Tibial nerve (tissue), 4 donors: ENCODE measurements at regions not wholly inside any gene's neighbourhood (a gene's known extent, or its start where the extent isn't known, plus 50 kb on each side); places are given as distances from the start of the nearest gene placed in this dataset.
A peak's percentile ranks its signal among the peaks of the same experiment; 100 is the strongest.

Source experiments
- DNase-seq, 2 donors: peaks; one replicate each; pipeline ENCODE4 v3.0.0-alpha.2; 2019; ENCODE audit warnings: low spot score in 2 of 2
- H3K27ac ChIP-seq, 4 donors: fragments of 200-600 bp; sonication (generic) in 3 of 4; one replicate each; pipeline ENCODE4 v1.5.1; 2017 to 2019; ENCODE audit warnings: mild to moderate bottlenecking in 1 of 4
- H3K27me3 ChIP-seq, 2 donors: fragments of 200-600 bp; sonication (generic) in 1 of 2; one replicate each; pipeline versions ENCODE4 v1.5.1 to v1.6.0; 2017 to 2019
- H3K36me3 ChIP-seq, 3 donors: fragments of 200-600 bp; sonication (generic); one replicate each; pipeline ENCODE4 v1.5.1; 2018 to 2019
- H3K4me1 ChIP-seq, 4 donors: fragments of 200-600 bp; sonication (generic) in 3 of 4; one replicate each; pipeline ENCODE4 v1.5.1; 2017 to 2019
- H3K4me3 ChIP-seq, 4 donors: fragments of 200-600 bp; sonication (generic) in 3 of 4; one replicate each; pipeline ENCODE4 v1.5.1; 2017 to 2019; ENCODE audit warnings: mild to moderate bottlenecking in 1 of 4, moderate library complexity in 1 of 4
- H3K9me3 ChIP-seq, 4 donors: fragments of 200-600 bp; sonication (generic) in 3 of 4; one replicate each; pipeline ENCODE4 v1.5.1; 2017 to 2019
- EP300 ChIP-seq, 2 donors: sonication (generic); formaldehyde crosslinking; IDR thresholded peaks; one replicate each; pipeline ENCODE4 v1.6.1; 2017; ENCODE audit warnings: antibody characterized with exemption in 2 of 2, mild to moderate bottlenecking in 1 of 2
- POLR2A ChIP-seq, 2 donors: fragments of 450-650 bp; IDR thresholded peaks; one replicate each; pipeline ENCODE4 v1.6.1; 2017; ENCODE audit warnings: antibody characterized with exemption in 2 of 2, mild to moderate bottlenecking in 2 of 2, moderate library complexity in 2 of 2
- WGBS, 2 donors: methylation state at CpG; one replicate each; pipeline ENCODE4 v1.1.5; 2018; 5-methylcytosine and 5-hydroxymethylcytosine counted together
- TF ChIP-seq, protein P1 (sequence below), 5 experiments: fragments of 200-600 bp in 3 of 5; fragments of 450-650 bp in 2 of 5; sonication (generic) in 3 of 5; IDR thresholded peaks; one replicate each; pipeline ENCODE4 v1.5.1; 2016 to 2019; ENCODE audit warnings: antibody characterized with exemption in 5 of 5, mild to moderate bottlenecking in 3 of 5, moderate library complexity in 2 of 5

DNA sequence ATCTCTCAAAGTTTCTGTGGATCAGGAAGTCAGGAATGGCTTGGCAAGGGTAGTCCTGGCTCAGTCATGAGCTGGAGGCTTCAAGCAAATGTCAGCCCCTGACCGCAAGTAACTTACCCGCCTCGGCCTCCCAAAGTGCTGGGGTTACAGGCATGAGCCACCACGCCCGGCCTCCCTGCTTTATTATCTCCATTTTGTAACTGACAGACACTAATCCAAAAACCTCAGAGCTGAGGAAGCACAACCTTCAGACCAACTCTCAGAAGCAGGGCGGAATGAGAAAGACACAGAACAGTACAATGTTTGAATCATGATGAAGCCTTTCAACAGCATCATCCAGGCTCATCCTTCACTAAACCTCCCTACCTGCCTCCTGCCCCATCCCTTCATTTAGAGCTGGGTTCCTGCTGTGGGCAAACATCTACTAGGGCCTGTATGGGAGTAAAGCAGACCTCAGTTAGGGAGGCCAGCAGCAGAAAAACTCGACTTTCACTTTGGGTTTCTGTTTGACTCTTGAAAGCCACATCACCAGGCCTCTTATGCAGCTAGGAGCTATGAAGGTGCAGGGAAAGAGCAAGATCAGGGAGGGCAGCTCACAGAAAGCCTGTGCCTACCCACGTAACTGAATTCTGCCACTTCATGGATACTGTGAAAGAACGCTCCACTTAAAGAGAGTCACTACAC, 84.4 kb upstream of the RAB4A start:
- Histone ChIP-seq H3K36me3 (no peaks in the 10 kb centered on the region), H3K27me3 (no peaks in the 10 kb centered on the region), H3K27ac (no peak overlapping the region), H3K4me1 (no peaks in the 10 kb centered on the region), H3K4me3 (no peak overlapping the region), H3K9me3 (no peaks in the 10 kb centered on the region)
- WGBS, 2 donors: 89 to 95% methylated on average over 9 of the region's 9 CpGs
- no peak for TF ChIP-seq EP300 (IDR thresholded peaks at IDR 0.05)
- TF ChIP-seq, protein P1, sequence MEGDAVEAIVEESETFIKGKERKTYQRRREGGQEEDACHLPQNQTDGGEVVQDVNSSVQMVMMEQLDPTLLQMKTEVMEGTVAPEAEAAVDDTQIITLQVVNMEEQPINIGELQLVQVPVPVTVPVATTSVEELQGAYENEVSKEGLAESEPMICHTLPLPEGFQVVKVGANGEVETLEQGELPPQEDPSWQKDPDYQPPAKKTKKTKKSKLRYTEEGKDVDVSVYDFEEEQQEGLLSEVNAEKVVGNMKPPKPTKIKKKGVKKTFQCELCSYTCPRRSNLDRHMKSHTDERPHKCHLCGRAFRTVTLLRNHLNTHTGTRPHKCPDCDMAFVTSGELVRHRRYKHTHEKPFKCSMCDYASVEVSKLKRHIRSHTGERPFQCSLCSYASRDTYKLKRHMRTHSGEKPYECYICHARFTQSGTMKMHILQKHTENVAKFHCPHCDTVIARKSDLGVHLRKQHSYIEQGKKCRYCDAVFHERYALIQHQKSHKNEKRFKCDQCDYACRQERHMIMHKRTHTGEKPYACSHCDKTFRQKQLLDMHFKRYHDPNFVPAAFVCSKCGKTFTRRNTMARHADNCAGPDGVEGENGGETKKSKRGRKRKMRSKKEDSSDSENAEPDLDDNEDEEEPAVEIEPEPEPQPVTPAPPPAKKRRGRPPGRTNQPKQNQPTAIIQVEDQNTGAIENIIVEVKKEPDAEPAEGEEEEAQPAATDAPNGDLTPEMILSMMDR (IDR thresholded peaks at IDR 0.05): no peak
- TF ChIP-seq POLR2A (IDR thresholded peaks at IDR 0.05): no peak
- DNase-seq: no peak

DNA sequence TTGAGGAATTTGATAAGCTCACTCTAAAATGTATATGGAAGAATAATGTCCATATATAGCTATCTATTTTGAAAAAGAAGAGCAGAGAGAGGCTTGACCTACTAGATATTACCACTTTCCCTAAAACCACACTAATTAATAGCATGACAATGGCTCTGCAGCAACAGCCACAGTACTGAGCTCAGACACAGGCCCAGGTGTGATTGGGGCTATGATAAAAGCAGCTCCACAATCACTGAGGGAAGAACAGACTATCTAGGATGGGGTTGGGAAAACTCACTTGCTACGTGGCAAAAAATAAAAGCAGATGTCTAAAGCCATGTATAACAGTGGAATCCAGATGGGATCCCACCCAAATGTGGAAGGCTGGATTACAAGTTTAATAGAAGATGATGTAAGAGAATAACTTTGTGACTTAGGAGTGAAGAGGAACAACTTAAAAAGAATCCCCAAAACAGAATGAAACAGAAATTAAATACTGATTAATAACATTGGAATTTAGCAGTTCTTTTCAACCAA, 80.8 kb upstream of the RAB4A start:
- TF ChIP-seq, protein P1 (IDR thresholded peaks at IDR 0.05): no peak
- TF ChIP-seq EP300 (IDR thresholded peaks at IDR 0.05) (no peak), POLR2A (IDR thresholded peaks at IDR 0.05) (no peak)
- H3K4me3 ChIP-seq: no peak overlapping the region
- H3K27me3 ChIP-seq: no peaks in the 10 kb centered on the region
- no peak for DNase-seq
- H3K36me3 ChIP-seq: no peaks in the 10 kb centered on the region
- 75 to 79% methylated on average over 1 of the region's 1 CpG for WGBS, 2 donors
- H3K27ac ChIP-seq: no peak overlapping the region
- H3K4me1 ChIP-seq: no peaks in the 10 kb centered on the region
- no peaks in the 10 kb centered on the region for H3K9me3 ChIP-seq

DNA sequence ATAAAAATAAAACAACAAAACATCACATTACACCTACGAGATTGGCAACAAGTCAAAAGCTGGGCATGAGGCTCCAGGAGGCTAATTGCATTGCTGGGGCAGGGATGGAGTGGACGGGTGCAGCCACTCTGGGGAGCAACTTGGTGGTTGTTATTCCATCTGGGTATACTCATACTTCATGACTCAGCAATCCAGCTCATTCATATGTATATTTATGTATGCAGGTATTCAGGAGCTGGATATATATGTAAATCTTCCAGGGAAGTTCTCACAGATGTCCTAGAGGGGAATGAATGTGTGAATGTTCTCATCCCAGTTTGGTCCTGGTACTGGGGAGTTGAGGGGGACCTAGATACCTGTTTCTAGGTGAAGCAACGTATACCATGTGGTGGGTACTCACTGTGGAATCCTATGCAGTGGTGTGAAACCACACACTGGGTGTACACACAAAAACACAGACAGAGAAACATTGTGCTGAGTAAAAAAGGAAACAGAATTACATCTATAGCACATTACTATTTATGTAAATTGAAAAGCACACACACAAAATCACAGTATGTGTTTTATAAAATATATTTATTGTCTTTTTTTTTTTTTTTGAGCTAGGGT, 79.7 kb upstream of the RAB4A start:
- no peak for DNase-seq
- H3K27me3 ChIP-seq: no peaks in the 10 kb centered on the region
- H3K4me3 ChIP-seq: no peak overlapping the region
- no peaks in the 10 kb centered on the region for H3K9me3 ChIP-seq
- H3K4me1 ChIP-seq: no peaks in the 10 kb centered on the region
- WGBS, 2 donors: 75 to 85% methylated on average over 3 of the region's 3 CpGs
- no peak overlapping the region for H3K27ac ChIP-seq
- no peaks in the 10 kb centered on the region for H3K36me3 ChIP-seq
- no peak for TF ChIP-seq POLR2A (IDR thresholded peaks at IDR 0.05)
- TF ChIP-seq EP300 (IDR thresholded peaks at IDR 0.05): no peak
- TF ChIP-seq, protein P1 (IDR thresholded peaks at IDR 0.05): no peak

DNA sequence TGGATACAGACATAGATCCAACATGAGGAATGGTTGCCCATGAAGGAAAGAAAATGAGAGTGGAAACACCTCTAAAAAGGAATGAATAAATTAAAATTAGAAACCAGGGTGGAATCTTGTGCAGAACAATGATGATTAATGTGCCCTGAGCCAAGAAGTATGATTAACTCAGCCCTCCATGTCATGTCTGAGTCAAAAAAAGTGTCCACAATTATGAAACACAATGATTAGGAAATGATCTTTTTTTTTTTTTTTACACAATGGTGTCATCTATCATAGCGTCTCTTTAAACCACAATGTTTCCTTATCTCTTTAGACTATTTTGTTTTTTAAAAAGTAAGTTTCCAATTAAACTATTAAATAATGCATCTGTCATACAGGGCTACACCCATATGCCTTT, 78.9 kb upstream of the RAB4A start:
- H3K36me3 ChIP-seq: no peaks in the 10 kb centered on the region
- H3K9me3 ChIP-seq: no peaks in the 10 kb centered on the region
- H3K4me1 ChIP-seq: no peaks in the 10 kb centered on the region
- H3K27ac ChIP-seq: no peak overlapping the region
- WGBS, 2 donors: 52 to 56% methylated on average over 1 of the region's 1 CpG
- TF ChIP-seq EP300 (IDR thresholded peaks at IDR 0.05) (peak in 1 of 2 donors; percentile 18), POLR2A (IDR thresholded peaks at IDR 0.05) (no peak)
- H3K4me3 ChIP-seq: no peak overlapping the region
- H3K27me3 ChIP-seq: no peaks in the 10 kb centered on the region
- DNase-seq: no peak

DNA sequence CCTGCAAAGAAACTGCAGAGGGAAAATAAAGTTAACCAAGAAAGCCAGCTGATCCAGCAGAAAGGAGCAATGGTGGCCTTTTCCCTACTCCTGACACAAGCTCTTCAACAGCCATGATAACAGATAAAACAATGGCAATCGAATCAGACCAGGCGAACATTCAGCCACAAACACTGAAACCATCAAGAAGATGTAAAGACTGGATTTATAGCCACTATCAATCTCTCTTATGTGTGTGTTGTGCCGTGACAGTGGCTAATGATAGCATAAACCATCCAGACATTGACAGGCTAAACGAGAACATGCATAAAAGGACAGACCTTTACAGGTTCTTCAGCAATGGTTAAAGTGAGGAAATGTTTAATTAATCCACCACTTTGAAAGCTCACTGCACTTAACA, 78.1 kb upstream of the RAB4A start:
- Histone ChIP-seq H3K4me1 (no peaks in the 10 kb centered on the region), H3K4me3 (no peak overlapping the region), H3K27me3 (no peaks in the 10 kb centered on the region), H3K36me3 (no peaks in the 10 kb centered on the region), H3K27ac (no peak overlapping the region), H3K9me3 (no peaks in the 10 kb centered on the region)
- DNase-seq: no peak
- TF ChIP-seq EP300 (IDR thresholded peaks at IDR 0.05) (no peak), POLR2A (IDR thresholded peaks at IDR 0.05) (no peak)
- TF ChIP-seq, protein P1 (IDR thresholded peaks at IDR 0.05): no peak
- WGBS, 2 donors: 79 to 81% methylated on average over 4 of the region's 4 CpGs
